ENCODE measurements at regions not wholly inside any gene's neighbourhood (a gene's known extent, or its start where the extent isn't known, plus 50 kb on each side); places are given as distances from the start of the nearest gene placed in this dataset.

GRCh38 chr6:14838133-14838583 lies 407.7 kb upstream of the JARID2 start:
- Histone ChIP-seq H3K36me3 (ENCODE audit: insufficient read depth, low read length) (no peaks in the 10 kb centered on the region), H4K20me1 (ENCODE audit: insufficient read depth) (no peaks in the 10 kb centered on the region), H3K27ac (ENCODE audit: low read length) (no peak overlapping the region), H3K27me3 (ENCODE audit: insufficient read depth, low read depth, low read length) (no peaks in the 10 kb centered on the region), H2AFZ (ENCODE audit: low read depth, low read length) (no peak overlapping the region), H3K9me3 (ENCODE audit: low read length) (no peaks in the 10 kb centered on the region), H3K4me3 (ENCODE audit: low read length) (no peak overlapping the region), H3K4me2 (ENCODE audit: low read length) (no peak overlapping the region), H3K9me2 (ENCODE audit: insufficient read depth, low read length) (no peaks in the 10 kb centered on the region), H3K79me2 (replicated peaks; ENCODE audit: insufficient read depth, low read length) (no peaks in the 10 kb centered on the region), H3F3A (ENCODE audit: insufficient read depth, low read length, poor library complexity, severe bottlenecking) (no peaks in the 10 kb centered on the region), H3K9ac (ENCODE audit: low read length) (no peak overlapping the region)
- TF ChIP-seq EZH2 (IDR thresholded peaks at IDR 0.05; ENCODE audit: borderline replicate concordance, insufficient read depth, low read length, poor library complexity, severe bottlenecking), result no peak
- TF ChIP-seq POLR2AphosphoS5 (IDR thresholded peaks at IDR 0.05), result no peak
- TF ChIP-seq TAF1 (IDR thresholded peaks at IDR 0.05; ENCODE audit: low read depth), result no peak
- no peak for TF ChIP-seq CTCF (IDR thresholded peaks at IDR 0.05; ENCODE audit: poor library complexity, severe bottlenecking)
- no peak for TF ChIP-seq EP300 (conservative IDR thresholded peaks at IDR 0.05; ENCODE audit: poor library complexity, severe bottlenecking)
- no peak for TF ChIP-seq SMC3 (conservative IDR thresholded peaks at IDR 0.05; ENCODE audit: poor library complexity)
- TF ChIP-seq RAD21 (conservative IDR thresholded peaks at IDR 0.05), result no peak
- TF ChIP-seq MXI1 (conservative IDR thresholded peaks at IDR 0.05; ENCODE audit: poor library complexity, severe bottlenecking), result no peak
- TF ChIP-seq, protein P1, sequence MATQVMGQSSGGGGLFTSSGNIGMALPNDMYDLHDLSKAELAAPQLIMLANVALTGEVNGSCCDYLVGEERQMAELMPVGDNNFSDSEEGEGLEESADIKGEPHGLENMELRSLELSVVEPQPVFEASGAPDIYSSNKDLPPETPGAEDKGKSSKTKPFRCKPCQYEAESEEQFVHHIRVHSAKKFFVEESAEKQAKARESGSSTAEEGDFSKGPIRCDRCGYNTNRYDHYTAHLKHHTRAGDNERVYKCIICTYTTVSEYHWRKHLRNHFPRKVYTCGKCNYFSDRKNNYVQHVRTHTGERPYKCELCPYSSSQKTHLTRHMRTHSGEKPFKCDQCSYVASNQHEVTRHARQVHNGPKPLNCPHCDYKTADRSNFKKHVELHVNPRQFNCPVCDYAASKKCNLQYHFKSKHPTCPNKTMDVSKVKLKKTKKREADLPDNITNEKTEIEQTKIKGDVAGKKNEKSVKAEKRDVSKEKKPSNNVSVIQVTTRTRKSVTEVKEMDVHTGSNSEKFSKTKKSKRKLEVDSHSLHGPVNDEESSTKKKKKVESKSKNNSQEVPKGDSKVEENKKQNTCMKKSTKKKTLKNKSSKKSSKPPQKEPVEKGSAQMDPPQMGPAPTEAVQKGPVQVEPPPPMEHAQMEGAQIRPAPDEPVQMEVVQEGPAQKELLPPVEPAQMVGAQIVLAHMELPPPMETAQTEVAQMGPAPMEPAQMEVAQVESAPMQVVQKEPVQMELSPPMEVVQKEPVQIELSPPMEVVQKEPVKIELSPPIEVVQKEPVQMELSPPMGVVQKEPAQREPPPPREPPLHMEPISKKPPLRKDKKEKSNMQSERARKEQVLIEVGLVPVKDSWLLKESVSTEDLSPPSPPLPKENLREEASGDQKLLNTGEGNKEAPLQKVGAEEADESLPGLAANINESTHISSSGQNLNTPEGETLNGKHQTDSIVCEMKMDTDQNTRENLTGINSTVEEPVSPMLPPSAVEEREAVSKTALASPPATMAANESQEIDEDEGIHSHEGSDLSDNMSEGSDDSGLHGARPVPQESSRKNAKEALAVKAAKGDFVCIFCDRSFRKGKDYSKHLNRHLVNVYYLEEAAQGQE (IDR thresholded peaks at IDR 0.05; ENCODE audit: borderline replicate concordance), result no peak

DNA sequence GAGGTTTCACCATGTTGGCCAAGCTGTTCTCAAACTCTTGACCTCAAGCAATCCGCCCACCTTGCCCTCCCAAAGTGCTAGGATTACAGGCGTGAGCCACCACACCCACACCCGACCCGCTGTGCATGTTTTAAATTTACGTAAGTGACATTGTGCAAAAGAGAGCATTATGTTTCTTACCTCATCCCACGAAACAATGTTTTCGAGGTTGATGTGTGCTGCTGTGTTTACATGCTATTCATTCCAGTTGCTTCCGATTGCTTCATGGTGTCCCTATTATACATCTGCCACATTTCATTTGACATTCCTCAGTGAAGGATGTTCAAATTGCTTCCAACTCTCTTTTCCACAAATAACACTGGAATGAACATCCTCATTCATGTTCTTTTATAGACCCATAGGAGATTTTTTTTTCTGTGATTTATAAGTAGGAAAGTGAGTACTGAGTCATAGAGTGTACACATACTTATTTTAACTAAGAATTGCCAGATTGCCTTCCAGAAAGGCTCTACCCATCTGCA lies 403.9 kb upstream of the JARID2 start:
- H3K4me2 ChIP-seq (ENCODE audit: low read length), result no peak overlapping the region
- no peaks in the 10 kb centered on the region for H3K9me2 ChIP-seq (ENCODE audit: insufficient read depth, low read length)
- H3K27ac ChIP-seq (ENCODE audit: low read length), result no peak overlapping the region
- H3K9ac ChIP-seq (ENCODE audit: low read length), result no peak overlapping the region
- H3K36me3 ChIP-seq (ENCODE audit: insufficient read depth, low read length), result no peaks in the 10 kb centered on the region
- no peaks in the 10 kb centered on the region for H3K27me3 ChIP-seq (ENCODE audit: insufficient read depth, low read depth, low read length)
- H2AFZ ChIP-seq (ENCODE audit: low read depth, low read length), result no peak overlapping the region
- H4K20me1 ChIP-seq (ENCODE audit: insufficient read depth), result no peaks in the 10 kb centered on the region
- TF ChIP-seq MXI1 (conservative IDR thresholded peaks at IDR 0.05; ENCODE audit: poor library complexity, severe bottlenecking) (no peak), EP300 (conservative IDR thresholded peaks at IDR 0.05; ENCODE audit: poor library complexity, severe bottlenecking) (no peak), RAD21 (conservative IDR thresholded peaks at IDR 0.05) (no peak), EZH2 (IDR thresholded peaks at IDR 0.05; ENCODE audit: borderline replicate concordance, insufficient read depth, low read length, poor library complexity, severe bottlenecking) (no peak), POLR2AphosphoS5 (IDR thresholded peaks at IDR 0.05) (no peak), CTCF (IDR thresholded peaks at IDR 0.05; ENCODE audit: poor library complexity, severe bottlenecking) (no peak), TAF1 (IDR thresholded peaks at IDR 0.05; ENCODE audit: low read depth) (no peak), SMC3 (conservative IDR thresholded peaks at IDR 0.05; ENCODE audit: poor library complexity) (no peak)
- TF ChIP-seq, protein P1 (IDR thresholded peaks at IDR 0.05; ENCODE audit: borderline replicate concordance), result no peak
- H3F3A ChIP-seq (ENCODE audit: insufficient read depth, low read length, poor library complexity, severe bottlenecking), result no peaks in the 10 kb centered on the region
- H3K9me3 ChIP-seq (ENCODE audit: low read length), result no peaks in the 10 kb centered on the region
- H3K79me2 ChIP-seq (replicated peaks; ENCODE audit: insufficient read depth, low read length), result no peaks in the 10 kb centered on the region
- no peak overlapping the region for H3K4me3 ChIP-seq (ENCODE audit: low read length)
